ENCODE measurements at regions not wholly inside any gene's neighbourhood (a gene's known extent, or its start where the extent isn't known, plus 50 kb on each side); places are given as distances from the start of the nearest gene placed in this dataset.
"Not testable (repeated sequence)": the region's sequence is repeated elsewhere in the genome, so short reads cannot be mapped to it uniquely, and the experiment has no call there.

DNA sequence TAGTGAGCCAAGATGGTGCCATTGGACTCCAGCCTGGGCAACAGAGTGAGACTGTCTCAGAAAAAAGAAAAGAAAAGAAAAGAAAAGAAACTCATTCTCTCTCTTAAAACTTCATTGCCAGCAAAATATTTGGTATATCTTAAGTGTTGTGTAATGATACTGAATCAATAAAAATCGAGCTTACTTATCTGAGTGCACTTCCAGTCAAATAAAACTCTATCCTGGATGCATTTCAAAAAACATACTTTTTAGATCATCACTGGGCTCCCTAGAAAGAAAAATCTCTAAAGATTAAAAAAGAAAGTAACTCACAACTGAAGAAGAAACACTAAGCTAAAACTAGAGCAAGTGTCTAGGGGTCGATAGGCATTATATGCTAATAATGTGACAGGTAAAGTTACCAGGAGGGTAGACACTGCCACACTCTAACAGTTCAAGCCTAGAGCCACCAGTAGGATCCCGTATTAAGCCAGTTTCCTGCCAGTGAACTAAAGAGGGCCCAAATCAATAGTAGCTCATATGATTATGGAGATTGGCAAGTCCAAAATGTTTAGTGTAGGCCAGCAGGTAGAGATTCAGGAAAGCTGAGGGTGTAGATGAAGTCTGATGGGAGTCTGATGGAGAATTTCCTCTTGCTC, 242.1 kb upstream of the CYRIA start:
- DNase-seq (ENCODE audit: extremely low read depth in 1 of 11, low read depth in 9 of 11, low spot score in 4 of 11), result no peak

DNA sequence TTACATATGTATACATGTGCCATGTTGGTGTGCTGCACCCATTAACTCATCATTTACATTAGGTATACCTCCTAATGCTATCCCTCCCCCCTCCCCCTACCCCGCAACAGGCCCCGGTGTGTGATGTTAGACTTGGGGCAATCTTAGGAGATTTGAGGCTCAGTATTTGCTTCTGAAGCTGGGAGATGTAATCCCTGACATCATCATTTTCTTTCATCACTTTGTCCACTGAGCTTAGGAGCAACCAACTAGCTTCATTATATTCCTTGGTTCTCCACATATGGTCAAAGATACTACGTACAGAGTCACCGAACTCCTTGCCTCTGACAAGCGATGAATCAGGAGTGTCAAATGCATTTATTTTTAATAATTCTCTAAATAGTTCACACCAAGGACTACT, 239.7 kb upstream of the CYRIA start:
- not testable (repeated sequence) for DNase-seq (ENCODE audit: extremely low read depth in 1 of 11, low read depth in 9 of 11, low spot score in 4 of 11)

DNA sequence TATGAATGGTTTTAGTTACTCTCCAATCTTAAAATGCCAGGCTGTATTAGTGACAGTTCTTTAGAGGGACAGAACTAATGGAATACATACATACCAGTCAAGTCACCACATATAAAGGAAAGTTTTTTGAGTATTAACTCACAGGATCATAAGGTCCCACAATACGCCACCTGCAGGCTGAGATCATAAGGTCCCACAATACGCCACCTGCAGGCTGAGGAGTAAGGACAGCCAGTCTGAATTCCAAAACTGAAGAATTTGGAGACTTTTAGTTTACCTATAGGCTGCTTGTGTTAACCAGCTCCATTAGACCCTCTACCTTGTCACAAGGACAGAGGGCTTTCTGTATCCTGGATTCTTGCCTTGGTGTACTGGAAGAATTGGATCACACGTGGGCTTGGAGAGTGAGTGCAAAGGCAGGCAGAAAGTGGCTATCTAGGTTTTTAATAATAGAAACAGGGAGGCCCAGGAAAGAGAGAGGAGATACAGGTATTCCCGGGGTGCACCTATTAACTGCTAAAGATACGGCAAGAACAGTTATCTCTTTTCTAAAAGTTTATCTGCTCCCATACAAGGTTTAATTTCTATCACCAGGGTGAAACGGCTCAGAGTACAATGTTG, 234.9 kb upstream of the CYRIA start:
- DNase-seq (ENCODE audit: extremely low read depth in 1 of 11, low read depth in 9 of 11, low spot score in 4 of 11), result no peak

DNA sequence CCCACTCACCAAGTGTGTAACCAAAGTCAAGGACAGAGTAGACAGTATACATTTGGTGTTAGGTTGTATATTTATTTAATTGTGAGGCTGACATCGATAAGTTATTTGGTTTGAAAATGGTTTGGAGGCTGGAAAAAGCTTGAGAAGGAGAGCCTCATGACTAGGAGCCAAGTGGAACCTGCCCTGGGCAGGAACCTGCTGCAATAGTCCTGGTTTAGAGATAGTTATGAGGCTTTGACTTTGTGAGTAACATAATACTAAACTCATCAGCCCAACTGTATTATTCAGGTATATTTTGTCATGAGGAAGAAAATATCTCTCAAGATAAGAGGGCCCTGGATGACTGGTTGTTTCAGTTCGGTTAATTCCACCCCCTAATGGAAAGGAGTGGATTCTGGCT, 234.3 kb upstream of the CYRIA start:
- no peak for DNase-seq (ENCODE audit: extremely low read depth in 1 of 11, low read depth in 9 of 11, low spot score in 4 of 11)

DNA sequence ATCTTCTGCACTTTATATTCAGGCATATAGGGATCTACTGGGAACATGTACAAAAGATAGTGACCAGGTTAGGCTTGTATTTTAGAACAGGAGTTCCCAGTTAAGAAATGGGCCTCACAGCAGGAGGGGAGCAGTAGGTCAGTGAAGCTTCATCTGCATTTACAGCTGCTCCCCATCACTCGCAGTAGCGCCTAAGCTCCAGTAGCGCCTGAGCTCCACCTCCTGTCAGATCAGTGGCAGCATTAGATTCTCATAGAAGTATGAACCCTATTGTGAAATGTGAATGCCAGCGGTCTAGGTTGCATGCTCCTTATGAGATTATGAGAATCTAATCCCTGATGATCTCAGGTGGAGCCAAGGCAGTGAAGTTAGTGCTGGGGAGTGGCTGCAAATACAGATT, 224.4 kb upstream of the CYRIA start:
- no peak for DNase-seq (ENCODE audit: extremely low read depth in 1 of 11, low read depth in 9 of 11, low spot score in 4 of 11)

DNA sequence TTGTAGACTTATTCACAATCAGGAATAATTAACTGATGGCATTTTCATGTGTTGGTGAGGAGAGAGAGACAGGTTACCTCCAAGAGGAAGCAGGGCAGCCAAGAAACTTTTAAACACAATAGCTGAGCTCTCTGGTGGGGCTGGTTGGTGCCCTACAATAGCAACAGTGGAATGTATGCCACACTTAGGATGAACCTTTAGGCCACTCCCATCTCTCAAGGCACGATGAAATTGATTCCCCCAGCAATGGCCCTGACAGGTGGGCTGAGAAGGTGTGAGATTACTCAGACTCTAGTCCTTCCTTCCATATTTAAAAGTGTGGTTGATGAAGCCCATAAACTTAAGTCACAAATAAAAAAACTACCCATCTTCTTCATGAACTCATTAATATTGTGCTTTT, 219.4 kb upstream of the CYRIA start:
- DNase-seq (ENCODE audit: extremely low read depth in 1 of 11, low read depth in 9 of 11, low spot score in 4 of 11), result no peak

DNA sequence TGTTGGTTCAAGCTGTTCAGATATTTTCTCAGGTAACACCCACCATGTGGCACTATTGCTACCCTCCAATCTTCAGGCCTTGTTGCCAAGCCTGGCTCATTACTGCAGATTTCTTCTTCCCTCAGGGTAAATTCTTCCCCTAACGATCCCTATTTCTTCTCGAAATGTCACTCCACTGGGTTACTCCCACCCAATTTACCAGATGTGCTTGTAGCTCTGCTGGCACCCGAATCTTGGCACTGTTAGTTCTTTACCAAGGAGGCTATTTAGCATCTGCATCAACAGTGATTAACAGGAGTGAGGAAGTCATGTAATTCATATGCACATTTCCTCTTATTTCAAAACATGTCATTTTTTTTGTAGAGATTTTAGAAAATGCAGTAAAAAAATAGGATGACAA, 217.1 kb upstream of the CYRIA start:
- DNase-seq (ENCODE audit: extremely low read depth in 1 of 11, low read depth in 9 of 11, low spot score in 4 of 11), result no peak

DNA sequence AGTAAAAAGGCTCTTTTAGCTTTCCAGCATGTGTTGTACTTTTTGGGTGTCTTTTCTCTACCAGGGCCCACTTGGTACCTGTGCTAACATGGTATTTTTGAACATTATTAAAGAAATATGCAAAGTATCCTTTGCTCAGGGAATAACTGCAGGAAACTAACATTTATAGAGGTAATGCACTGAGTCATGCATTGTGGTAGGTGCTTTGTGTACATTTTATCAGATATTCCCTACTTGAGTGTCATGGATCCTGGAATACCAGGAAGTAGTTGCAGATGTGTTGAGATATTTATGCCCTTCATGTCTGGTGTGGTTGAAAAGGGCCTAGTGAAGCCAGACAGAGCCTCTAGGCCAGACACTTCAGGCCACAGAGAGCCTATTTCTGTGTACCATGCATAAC, 215.5 kb upstream of the CYRIA start:
- no peak for DNase-seq (ENCODE audit: extremely low read depth in 1 of 11, low read depth in 9 of 11, low spot score in 4 of 11)

DNA sequence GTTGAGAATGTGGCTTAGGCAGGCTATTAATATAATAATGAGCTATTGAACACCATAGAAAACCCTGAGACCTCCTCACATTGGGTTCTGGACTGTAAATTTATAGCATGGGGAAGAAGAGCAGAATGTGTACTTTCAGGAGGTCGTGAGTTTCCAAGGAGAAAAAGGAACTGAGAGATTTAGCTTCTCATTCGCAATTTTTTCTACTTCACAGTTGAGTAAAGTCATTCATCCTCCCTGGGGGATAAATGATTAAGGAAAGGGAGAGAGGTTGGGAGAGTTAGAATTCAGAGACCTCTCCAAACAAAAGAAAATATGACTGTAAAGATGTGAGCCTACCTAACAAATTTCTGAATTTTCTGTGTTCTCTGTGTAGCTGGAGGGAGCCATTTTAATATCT, 205.8 kb upstream of the CYRIA start:
- DNase-seq (ENCODE audit: extremely low read depth in 1 of 11, low read depth in 9 of 11, low spot score in 4 of 11), result no peak

DNA sequence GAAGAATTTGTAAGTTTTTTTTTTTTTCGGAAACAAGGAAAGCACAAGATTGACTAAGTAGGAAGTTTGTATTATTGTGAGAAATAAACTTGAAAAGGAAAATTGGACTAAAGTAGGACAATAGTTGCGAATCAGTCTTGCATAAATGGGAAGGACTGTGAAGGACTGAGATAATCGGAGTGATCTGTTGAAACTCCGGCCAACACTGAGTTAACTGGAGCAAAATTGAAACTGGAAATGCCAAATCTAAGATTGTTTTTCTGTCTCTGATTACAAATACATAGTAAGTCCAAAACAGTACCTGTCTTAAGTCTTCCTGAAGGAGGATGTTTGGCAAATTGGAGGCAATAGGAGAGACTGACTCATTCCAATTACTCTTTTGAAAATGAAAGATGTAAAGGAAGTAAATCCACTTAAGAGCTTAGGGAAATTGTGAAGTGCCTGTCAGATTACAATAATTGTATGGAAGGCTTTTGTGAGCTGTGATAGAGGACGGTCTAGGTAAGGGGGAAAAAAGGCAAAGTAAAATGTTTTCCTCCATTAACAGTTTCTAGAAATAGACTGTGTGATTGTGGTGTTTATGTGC, 204.9 kb upstream of the CYRIA start:
- no peak for DNase-seq (ENCODE audit: extremely low read depth in 1 of 11, low read depth in 9 of 11, low spot score in 4 of 11)

DNA sequence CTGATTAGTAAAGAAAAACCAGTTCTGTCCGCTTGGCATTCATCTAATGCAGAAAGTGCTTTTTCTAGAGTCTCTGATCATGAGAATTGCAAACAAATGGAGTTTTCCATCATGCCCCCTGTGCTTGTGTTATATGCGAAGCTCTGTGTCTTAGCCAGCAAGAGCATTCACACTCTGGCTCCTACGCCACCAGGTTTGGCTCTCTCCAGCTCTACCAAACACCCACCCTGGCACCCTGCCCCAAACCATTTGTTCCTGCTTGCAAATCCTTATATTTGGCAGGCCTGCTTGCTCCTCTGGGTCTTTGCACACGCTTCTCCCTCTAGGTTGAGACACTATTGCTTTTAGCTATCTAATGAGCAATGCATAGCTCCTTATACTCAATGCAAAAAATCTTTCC, 204.1 kb upstream of the CYRIA start:
- no peak for DNase-seq (ENCODE audit: extremely low read depth in 1 of 11, low read depth in 9 of 11, low spot score in 4 of 11)

DNA sequence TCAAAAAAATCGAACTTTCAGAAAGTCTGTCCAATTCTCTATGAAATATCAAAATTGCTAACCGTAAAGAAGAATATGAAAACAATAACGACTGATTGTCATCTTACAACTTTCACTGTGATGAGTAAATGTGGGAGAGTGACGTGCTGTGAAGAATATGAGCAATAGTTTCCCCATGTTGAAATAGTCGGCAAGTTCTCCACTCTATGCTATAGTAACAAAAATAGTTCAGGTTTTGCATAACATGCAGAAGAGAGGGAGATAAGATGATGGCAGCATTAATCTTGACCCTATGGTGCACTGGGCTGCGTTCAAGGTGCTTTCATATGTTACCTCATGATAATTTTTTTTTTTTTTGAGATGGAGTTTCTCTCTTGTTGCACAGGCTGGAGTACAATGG, 196.8 kb upstream of the CYRIA start:
- DNase-seq (ENCODE audit: extremely low read depth in 1 of 11, low read depth in 9 of 11, low spot score in 4 of 11), result no peak

DNA sequence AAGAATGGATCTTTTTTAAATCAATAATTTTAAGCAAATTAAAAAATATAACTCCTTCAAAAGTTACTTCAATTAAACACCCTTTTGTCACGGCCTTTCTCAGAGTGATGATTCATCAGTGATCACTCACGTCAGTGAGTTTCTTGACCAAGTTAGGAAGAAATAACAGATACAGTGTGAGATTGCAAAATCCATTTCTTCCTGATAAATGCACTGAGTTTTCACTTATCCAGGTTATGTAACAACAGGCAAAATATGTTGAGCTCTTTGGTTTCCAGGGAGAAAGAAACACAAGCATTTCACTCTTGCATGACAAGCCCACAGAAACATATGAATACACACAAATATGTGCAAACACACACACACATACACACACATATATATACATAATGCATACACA, 195.9 kb upstream of the CYRIA start:
- no peak for DNase-seq (ENCODE audit: extremely low read depth in 1 of 11, low read depth in 9 of 11, low spot score in 4 of 11)

DNA sequence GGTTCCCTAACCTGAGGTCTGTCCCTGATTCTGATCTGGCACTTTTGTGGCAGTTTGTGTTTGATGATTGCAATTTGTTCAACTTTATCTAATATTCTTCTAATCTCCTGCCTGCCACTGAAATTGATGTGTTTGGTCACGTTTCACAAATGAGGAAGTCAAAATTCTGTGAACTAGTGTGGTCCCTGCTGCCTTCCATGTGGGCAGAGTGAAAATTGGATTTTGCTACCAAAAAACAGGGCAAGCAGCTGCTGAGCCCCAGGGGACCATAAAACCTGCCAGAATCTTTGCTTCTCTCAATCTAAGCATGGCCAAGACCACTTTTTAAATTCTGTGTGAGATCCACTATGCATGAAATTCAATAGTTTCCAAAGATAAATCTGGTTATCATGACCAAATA, 195.5 kb upstream of the CYRIA start:
- DNase-seq (ENCODE audit: extremely low read depth in 1 of 11, low read depth in 9 of 11, low spot score in 4 of 11), result no peak

DNA sequence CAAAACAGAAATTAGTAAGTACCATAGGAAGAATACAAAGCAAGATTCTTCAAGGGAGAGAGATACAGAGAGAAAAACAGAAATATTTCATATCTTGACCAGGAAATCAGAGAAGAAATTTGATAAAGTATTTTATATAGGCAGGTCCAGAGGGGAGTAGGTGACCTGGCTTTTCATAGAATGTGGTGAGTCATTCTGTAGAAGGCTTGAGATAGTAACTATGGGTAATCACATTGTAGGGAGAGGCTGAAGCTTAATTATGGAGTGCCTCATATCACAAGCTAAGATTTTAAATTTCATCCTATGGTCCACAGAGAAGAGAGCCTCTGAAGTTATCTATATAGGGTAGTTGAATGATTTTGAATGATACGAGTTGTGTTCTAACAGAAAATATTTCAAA, 195.0 kb upstream of the CYRIA start:
- DNase-seq (ENCODE audit: extremely low read depth in 1 of 11, low read depth in 9 of 11, low spot score in 4 of 11), result no peak

DNA sequence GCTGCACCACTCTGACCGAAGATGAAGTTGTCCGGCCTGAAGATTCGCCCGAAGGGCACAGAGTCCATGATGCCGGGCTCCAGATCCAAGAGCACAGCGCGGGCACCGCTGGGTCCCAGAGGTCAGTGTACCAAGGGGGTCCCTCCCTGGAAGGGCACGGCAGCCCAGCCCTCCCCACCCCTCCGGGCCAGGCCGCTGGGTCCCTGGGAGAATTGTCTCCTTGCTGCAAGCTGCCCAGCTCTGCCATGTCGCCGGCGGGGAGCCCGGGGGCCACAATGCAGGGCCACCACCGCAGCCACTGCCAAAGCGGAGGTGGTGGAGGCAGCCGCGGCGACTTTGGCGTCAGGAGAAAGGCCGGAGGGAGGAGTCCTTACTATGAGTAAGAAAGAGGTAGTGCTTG, 189.5 kb upstream of the CYRIA start:
- DNase-seq (ENCODE audit: extremely low read depth in 1 of 11, low read depth in 9 of 11, low spot score in 4 of 11), result no peak

DNA sequence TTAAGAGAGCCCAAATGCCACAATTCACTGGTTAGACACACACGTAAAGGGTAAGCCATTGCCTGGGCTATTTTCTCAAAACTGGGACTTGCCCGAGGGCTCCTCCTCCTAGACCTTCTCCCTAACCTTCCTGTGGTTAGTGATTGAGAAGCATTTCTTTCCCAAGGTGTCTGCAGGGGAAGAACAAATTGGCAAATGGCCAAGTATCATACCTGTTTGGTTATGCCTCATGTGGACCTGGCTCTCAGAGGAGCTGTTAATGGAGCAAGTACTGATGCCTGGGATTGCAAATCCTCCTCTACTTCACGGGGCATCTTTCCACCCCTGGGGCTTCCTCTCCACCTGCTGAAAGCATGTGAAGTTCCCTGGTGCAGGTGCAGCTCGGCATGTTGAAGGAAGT, 187.5 kb upstream of the CYRIA start:
- DNase-seq (ENCODE audit: extremely low read depth in 1 of 11, low read depth in 9 of 11, low spot score in 4 of 11), result no peak

DNA sequence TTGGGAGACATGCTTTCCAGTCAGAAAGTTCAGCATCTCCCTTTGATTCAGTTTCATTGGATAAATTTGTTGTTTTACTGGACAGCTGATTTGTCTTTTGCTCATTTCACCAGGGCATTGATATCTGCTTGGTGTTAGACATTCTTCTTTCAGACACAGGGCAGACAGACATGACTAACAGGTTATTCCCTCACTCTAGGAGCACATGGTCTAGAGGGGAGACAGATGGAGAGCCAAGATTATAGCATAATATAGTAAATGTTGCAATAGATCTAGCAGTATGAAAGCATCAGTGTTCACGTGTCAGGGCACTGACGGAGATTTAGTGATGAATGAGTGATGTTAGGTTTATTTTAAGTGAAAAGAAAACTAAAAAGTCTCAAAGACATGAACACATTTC, 187.0 kb upstream of the CYRIA start:
- no peak for DNase-seq (ENCODE audit: extremely low read depth in 1 of 11, low read depth in 9 of 11, low spot score in 4 of 11)

DNA sequence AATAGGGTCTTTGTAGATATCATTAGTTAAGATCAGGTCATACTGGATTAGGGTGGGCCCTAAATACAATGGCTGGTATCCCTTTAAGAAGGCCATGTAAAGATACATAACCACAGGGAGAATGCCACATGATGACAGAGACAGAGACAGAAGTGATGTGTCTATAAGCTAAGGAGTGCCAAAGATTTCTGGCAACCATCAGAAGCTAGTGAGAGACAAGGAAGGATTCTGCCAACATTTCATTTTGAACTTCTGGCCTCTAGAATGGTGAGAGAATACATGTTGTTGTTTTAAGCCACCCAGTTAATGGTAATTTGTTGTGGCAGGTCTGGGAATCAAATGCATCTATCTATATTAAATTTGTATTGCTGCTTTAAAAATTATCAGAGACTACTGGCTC, 185.5 kb upstream of the CYRIA start:
- no peak for DNase-seq (ENCODE audit: extremely low read depth in 1 of 11, low read depth in 9 of 11, low spot score in 4 of 11)

DNA sequence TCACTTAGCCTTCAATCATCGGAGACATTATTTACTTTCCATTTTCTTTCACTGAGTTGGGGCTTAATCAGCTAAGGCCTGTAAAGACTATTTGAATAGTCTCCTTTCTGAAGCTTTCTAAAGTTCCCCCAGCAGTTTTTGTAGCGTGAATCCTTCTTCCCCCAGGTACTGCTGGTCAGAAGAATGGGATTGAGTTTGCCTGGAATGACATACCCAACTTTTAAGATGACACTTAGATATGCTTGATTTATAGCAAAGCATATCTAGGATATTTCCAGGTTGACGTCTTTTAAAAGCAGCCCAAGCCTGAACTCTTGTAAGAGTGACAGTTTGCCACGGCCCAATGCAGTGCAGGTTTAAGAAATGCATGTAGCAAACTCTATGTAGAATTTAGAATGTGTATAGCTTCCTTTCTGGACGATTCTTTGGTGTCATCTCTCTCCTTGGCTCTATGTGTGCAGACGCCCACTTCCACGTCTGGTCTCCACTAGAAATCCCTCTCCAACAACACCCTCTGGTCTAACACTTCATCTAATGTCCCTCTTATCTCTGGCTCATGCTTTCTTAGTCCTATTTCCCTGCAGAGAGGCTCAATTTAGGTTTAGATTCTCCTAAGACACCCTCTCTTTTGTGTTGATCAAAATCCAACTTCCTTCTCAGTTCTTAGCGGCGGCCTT, 175.0 kb upstream of the CYRIA start:
- no peak for DNase-seq (ENCODE audit: extremely low read depth in 1 of 11, low read depth in 9 of 11, low spot score in 4 of 11)

DNA sequence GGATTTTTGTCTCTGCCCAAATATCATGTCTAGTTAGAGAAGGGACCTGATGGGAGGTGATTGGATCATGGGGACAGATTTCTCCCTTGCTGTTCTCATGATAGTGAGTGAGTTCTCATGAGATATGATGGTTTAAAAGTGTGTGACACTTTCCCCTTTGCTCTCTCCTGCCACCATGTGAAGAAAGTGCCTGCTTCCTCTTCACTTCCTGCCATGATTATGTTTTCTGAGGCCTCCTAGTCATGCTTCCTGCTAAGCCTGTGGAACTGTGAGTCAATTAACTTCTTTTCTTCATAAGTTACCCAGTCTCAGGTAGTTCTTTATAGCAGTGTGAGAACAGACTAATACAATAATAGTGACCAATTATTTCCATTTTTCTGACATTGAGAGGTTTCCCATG, 167.3 kb upstream of the CYRIA start:
- no peak for DNase-seq (ENCODE audit: extremely low read depth in 1 of 11, low read depth in 9 of 11, low spot score in 4 of 11)
